Stromal cell of bone marrow (primary cell): ENCODE measurements at regions not wholly inside any gene's neighbourhood (a gene's known extent, or its start where the extent isn't known, plus 50 kb on each side); places are given as distances from the start of the nearest gene placed in this dataset.

Source experiments
- DNase-seq: peaks from one replicate; pipeline ENCODE4 v3.0.0-alpha.2; 2012; ENCODE audit warnings: low read depth

DNA sequence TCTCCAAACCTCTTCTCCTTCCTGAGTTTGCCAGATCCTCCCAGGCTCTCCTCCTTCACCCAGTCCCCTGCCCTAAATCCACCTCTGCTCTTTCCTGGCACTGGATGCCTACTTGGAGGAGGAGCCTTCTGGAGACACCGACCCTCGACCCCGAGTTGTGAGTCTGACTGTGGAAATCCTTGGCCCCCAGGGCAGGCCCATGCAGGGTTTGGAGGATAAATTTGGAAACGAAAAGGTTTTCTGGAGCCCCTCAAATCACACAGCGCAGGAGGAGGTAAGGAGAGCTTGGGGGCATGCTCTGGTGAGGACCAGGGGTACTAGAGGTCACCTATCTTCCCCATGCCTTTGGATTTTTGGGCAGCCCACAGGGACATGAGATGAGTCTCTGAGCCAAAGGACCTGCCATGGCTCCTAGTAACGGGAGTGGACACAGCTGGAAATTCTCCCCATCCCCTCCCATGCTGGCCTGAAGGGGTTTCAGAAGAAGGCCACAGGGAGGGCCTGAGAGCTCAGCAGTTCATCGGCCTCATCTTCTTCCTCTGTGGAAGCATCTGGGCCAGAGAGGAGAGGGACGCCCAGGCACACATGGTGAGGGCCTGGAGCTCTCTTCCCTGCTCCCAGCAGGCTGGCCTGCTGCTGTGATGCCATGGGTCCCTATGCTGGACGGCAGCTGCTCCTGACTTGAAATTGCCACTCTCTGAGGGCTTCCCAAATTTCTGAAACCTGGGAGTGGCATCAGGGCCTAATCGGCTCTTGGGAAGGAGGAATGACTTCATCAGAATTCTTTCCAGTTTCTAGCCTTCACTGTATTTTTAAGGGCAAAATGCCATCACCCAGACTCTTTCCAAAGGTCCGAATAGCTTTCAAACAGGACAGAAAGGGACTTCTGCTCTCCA, 68.6 kb upstream of the ITGA11 start:
- DNase-seq, result no peak

DNA sequence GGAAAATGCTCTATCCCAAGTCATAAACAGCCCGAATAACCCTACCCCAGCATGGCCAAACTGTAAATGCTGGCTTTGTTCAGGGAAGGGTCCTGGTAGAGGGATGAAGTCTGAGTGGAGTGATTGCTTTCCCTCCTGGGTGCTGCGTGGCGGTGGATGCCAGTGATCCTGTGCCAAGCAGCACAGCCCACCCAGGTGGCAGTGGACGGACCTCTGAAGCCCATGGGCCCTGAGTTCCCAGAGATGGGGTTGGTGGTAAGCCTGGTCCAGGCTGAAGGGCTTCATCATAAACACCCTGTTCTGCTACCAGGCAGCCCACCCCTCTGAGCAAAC, 69.3 kb upstream of the ITGA11 start:
- DNase-seq, result no peak

DNA sequence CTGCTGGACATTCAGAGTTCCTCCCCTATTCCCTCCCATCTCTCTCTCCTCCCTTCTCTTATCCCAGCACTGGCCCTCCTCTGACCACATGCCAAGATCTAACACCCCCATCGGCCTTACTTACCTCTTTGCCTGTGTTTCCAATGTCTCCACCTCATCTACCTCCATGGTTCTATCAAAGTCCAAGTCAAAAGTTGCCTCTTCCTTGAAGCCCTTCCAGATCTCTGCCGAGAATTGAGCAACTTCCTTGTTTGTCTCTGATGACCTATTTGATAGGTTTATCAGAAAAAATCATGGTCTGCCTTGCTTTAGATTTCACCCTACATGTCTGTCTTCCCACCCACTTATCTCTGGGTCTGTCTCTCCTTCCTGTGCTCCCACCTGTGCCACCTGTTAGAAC, 69.7 kb upstream of the ITGA11 start:
- DNase-seq, result no peak

DNA sequence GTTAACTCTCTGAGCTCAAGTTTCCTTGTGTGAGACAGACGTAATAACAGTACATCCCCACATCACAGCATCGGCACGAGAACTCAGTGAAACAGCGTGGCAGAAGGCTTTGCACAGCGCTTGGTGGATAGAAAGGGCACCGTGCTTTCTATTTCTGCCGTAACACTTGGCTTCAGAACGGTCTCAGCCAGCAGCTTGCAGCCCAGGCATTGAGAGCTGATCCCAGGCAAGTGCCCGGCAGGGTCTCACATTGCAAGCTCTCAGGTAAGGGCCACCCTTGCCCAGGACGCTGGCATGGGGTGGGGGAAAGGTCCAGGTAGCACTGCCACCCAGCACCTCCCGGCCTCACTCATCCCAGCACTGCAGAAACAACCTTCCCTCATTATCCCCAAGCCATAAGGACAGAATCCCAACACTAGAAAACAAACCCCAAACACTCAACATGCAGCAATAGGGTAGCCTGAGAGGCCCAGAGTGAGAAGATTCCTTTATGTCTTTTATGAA, 70.5 kb upstream of the ITGA11 start:
- no peak for DNase-seq

DNA sequence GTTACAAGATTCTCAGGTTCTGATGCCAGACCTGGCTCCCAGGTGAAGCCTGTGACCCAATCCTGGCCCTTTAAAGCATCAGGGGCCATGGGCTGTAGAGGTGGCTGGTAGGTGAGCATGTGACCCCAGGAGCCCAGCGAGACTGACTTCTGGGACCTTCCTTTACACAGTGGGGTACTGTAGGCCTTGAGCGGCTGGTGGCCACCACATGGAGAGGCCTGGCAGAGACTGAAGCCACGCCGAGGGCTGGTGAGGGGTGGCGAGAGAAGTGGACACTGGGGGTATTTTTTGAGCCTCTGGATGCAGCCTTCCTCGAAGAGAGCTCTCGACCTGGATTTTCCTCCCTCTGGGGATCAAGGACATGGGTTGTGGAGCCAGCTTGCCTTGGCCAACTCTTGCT, 71.2 kb upstream of the ITGA11 start:
- no peak for DNase-seq

DNA sequence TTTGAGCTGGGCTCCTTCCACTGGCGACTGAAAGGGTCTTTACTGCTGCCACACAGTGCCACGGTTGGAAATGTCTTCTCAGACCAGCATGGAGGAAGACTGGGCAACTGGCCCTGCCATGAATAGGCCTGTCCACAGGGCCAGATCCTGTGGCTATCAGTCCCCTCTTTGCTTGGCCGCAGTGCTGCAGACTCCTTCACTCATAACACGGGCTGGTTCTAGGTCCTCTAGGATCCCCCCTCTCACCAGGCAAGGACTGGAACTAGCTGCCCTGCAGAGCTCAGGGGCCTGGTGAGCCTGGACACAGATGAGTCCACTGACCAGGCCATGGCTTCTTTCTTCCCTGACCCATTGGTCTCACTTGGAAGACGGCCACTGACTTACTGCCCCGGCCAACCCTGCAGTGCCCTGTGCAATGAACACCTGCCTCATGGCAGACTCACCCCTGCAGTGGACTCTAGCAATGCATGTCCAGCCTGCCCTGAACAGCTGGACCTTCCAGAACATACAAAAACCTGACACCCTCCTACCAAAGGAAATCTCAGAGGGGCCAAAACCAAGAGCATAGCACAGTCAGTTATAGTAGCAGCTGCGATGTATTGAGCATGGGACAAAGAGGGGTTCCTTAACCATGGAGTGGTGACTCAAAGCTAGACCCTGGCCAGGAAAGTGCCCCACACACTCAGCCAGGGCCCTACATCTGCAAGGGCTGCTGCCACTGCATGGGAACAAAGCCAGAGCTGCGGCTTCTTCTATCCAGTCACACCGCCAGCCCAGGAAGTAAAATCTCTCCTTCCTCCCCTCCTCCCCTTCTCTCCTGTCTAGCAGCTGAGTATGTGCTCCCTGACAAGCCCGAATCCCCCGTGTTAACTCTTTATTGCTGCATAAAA, 72.1 kb upstream of the ITGA11 start:
- DNase-seq, result no peak

DNA sequence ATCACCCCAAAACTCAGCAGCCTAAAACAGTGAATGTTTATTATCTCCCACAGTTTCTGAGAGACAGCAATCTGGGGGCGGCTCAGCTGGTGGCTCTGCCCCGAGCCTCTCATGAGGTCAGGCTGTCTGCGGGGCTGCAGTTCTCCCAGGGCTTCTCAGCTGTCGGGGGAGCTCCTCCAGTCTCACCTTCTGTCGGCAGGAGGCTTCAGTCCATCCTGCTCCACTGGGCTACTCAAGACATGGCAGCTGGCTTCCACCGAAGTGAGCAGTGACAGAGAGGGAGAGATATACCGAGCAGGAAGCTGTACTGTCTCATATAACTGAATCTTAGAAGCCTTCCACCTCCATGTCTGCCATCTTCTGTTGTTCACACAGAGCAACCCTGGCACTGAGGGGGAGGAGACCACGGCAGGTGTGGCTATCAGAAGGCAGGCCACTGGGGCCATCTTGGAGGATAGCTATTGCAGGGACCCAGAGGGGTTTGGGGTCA, 72.8 kb upstream of the ITGA11 start:
- DNase-seq, result no peak

DNA sequence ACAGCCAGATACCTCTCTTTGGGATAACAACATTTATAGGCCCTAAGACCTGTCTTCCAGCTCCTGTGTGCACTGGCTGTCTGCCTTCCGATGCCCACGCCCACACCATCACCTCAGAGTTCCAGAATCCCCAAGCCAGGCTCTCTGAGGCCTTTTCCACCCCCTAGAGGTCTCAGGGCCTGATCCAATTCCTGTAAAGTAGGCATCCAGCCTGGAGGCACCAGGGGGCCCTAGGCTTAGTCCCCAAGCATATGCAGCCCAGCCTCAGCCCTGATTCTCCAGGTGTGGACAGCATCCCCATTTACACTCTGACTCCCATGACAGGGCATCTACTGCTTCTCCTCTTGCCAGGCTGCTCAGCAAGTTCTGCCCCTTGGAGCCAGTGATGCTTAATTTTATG, 72.7 kb upstream of the CORO2B start:
- DNase-seq, result no peak

DNA sequence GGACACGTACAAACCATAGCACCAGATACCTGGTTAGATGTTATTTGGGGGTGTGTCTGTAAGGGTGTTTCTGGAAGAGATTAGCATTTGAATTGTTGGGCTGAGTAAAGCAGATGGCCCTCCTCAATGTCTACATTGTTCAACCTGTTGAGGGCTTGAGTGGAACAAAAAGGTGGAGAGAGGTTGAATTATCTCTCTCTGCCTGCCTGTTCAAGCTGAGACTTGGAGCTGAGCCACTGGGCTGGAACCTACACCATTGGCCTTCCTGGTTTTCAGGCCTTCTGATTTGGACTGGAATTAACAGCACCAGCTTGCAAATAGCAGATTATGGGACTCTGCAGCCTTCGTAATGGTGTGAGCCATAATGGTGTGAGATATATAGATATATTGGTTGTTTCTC, 71.3 kb upstream of the CORO2B start:
- DNase-seq, result no peak

DNA sequence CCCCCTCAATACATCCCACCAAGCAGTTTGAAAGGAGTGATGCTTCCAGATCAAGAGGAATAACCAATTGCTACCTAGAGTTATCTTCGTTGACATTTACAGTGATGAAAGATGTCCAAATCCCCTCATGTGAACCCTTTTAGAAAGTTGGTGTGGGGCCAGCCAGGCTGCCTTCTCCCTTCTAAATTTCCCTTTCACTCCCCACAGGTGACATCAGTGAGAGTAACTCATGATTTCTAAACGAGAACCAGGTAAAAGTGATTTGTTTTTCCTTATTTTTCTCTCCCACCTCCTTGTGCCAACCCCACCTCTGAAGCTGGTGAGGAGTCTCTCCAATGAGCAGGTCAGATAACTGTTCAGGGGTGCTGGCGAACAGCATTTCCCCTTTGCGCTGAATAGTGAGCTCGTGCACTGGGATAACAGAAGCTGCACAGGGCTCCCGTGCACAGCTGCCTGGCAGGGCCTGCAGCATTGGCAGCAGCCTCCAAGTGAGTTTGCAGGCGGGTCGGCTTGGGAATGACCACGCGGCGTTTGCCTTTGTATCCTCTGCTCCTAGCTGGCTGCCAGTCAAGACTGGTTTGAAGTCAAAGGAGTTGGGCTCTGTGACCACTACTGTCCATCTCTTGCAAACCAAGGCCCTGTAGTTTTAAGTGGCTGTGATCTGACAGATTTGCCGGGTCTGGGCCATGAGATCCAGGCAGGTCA, 70.2 kb upstream of the CORO2B start:
- DNase-seq, result no peak

DNA sequence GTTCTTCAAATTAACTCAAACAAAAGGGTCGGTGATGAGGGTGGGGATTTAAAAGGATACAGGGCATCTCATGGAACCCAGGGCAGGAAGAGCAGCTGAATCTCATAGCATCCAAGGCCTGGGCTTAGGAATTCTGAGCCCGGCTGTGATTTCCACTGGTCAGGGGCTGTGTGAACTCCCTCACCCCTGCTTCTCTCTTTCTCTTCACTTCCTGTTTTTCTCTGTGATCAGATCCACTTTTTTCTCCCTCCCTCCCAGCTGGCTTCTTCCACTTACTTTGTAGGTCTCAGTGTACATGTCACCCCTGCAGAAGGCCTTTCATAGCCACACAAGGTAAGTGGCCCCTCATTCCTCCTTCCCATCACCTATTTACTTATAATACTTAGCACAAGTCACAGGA, 68.2 kb upstream of the CORO2B start:
- no peak for DNase-seq

DNA sequence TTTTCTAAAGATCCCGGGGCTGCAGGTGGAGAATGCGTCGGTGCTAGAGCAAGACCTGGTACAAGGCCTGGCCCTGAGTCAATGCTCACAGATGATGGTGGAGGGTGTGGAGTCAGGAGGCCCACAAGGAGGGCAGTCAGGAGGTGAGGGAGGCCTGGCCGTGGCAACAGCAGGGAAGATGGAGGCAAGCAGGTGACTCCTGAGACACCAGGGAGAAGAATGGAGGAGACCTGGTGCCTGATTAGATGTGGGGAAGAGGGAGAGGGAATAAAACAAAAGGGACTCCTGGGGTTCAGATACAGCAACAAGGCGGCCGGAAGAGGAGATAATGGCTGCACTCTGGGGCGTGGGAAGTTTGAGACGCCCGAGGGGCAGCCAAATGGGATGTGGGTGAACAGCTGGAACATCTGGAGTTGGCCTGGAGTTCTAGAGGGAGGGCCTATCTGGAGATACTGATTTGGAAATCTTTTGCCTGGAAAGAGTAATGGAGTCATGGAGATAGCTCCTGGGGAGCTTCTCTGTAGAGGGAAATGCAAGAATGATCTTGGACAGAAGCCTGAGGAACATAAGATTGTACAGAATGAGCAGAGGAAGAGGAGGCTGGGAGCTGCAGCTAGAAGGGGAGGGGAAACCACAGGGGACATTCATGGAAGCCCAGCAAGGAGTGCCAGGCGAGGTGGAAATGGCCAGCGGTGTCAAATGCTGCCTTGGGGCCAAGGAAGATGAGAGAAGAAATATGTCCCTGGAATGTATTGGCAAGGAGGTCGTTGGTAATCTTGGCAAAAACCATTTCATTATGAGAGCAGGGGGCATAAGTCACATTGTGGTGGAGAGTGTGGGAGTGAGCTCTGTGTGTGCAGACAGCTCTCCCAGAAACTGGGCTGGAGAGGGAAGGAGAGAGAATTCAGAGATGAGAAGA, 67.5 kb upstream of the CORO2B start:
- DNase-seq, result peak; percentile 37

DNA sequence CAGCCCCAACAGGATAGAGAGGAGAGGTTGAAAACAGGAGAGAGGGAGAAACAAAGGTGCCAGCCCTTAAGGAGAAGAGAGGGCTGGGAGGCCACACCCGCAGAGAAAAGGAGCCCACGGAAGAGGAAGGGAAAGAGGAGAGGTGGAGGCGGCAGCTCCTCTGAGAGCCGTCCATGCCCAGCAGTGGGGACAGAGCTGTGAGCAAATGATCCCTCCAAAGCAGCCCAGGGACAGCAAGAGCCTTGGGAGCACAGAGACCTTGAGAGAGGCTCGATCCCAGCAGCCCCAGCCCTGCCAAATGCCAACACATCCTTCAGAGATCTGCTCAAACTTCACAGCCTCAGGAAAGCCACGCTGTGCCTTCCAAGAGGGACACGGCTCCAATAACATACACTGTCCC, 66.7 kb upstream of the CORO2B start:
- no peak for DNase-seq

DNA sequence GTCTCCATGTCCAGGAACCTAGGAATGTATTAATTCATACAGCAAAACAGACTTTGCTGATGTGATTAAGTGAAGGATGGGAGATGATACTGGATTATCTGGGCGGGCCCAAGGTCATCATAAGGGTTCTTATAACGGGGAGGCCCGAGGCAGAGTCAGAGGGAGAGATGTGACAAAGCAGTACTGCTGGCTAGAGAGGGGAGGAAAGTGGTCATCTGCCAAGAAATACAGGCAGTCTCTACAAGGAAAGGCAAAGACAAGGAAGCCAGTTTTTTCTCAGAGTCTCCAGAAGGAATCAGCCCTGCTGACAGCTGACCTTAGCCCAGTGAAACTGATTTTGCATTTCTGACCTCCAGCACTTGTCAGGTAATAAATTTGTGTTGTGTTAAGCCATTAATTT, 66.2 kb upstream of the CORO2B start:
- DNase-seq, result no peak

DNA sequence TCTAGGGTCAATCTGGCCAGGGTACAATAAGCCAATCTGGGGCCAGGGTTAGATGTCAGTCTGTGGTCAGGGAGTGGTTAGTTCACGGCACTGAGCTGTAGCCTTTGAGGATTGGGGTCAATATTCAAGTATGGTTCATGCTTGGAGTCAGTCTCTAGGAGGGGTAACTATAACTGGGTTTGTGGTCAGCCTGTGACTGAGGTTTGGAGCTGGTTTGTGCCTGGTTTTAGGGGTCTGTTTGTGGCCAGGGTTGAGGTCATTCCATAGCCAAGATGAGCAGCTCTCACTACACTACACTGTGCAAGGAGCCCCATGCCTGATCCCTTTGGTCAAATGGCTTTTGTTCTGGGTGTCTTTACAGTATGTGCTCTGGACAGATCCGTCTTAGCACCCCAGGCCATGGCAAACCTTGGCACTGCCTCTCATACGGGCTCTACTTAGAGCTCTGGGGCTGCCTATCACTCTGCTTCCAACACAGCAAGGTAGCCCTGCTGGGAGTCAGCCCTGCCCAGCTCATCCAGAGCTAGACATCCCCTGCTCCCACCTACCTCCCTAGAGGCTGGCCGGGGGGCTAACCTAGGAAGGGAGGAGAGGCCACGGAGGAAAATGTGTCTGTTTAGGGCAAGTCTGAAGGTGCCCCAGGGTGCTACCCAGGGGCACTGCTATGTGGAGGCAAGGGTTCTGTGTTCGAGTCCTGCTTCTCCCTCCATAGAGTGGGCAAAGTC, 63.3 kb upstream of the CORO2B start:
- no peak for DNase-seq

DNA sequence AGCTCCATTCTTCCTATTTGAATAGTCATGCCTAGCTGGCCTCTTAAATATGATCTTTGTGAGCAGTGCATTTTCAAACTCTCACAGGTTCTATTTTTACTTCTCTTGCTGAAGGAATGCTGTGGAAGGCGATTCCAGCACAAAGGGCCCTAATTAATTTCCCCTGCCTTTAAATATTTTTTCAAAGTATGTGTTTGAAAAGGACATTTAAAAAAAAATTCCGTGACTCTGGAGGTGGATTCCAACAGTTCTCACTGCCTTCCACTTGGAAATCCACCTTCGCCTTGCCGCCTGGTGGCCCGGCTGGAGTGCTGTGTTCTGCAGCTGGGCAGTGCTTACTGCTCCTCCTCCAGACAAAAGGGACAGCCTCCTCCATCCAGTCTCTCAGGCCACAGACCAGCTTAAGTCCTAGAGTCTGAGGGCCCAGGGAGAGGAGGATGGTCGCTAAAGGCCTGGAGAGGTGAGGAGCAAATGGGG, 61.5 kb upstream of the CORO2B start:
- DNase-seq, result no peak

DNA sequence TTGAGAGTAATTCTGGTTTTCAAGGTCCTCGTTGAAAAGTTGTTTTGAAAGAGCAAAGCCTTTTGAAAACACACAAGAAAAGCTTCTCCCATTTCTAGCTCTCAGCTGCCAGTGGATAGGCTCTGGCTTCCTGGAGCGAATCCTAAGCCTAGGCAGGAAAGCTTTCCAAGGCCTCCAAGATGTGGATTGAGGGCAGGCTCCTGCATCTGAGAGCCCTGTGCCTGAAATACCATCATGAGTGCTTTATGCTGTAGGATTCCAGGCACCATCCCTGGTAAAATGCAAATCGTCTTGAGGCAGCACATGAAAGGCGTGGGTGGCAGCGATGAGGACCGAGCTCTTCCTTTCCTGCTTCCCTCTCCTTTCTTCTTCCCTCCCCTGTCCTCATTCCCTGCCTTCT, 60.7 kb upstream of the CORO2B start:
- DNase-seq, result no peak

DNA sequence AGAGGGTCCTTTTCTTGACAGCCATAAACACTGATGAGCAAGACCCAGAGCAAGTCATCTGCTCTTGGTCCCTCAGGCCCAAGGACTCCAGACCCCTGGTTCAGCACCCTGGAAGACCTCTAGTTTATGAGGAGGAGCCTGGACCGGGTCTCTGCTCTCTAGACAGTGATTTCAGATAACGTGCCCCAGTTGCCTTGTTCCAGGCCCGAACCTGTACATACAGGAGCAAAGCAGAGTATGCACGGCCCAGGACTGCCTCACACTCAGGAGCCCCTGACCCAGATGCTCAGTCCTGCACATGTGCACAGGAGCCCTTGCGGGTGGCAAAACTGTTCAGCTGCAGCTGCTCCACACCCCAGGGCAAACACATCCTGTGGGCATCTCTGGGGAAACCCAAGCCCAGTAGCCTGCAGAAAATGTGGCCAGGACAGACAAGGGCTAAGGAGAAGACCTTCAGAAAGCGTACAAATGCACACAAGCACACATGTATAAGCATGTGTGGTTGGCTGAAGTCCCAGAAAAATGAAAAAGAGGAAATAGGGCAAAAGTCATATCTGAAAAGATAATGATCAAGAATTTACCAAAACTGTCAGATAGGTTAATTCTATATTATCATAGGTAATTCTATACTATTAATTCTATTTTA, 59.9 kb upstream of the CORO2B start:
- DNase-seq, result no peak

DNA sequence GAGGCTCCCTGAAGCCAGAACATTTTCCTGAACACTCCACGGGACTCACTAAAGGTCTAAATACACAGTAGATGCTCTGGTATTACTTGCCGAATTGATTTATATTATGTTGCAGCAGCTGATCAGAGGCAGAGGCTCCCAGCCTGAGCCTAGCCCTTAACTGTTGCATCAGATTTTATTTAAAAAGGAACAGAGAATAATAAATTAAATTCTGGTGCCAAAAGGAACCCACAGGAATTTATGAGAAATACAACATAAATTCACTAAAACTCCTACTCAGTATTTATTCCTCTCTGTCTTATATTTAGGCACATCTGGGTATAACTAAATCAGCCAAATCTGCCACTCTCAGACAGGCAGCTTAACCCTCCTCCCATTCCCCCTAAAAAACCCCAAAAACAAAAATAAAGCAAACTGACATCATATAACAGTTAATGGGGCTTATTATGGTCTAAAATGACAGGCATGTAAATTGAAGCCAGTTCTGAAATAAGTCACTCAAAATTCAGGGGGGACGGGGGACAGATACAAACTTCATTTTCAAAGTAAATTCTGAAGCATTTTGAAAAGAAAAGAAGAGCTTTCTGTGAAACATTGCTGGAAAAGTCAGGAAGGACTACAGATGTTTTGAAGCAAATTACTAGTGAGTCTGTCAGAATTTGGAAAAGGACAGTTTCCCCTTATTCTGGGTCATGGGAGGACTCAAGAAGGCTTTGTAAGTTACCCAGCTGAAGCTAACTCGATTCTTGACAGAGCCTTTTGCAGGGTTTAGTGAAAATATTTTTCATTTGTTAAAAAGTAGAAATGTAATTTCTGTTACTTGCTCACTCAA, 53.8 kb upstream of the CORO2B start:
- DNase-seq, result peak; percentile 79
